ENCODE measurements at regions not wholly inside any gene's neighbourhood (a gene's known extent, or its start where the extent isn't known, plus 50 kb on each side); places are given as distances from the start of the nearest gene placed in this dataset.

DNA sequence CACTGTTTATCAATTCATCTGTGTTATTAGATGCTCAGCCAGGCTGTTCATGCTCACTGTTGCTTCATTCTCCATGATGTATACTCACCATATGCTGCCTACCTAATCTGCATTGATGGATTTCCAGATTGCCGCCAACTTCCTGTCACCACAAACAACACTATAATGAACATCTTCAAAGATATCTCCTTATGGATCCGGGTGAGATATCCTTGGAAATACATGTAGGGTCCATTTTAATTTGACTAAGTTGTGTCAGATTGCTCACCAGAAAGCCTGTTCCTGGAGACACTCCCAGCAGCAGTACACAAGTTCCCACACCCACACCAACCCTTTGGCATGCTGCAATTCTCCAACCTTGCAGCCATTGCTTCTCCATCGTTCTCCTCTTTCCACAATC is 547.5 kb upstream of the TNP1 start:
- H3K27me3 Mint-ChIP-seq: no peaks in the 10 kb centered on the region
- no peak for DNase-seq
- no peak overlapping the region for H3K27ac Mint-ChIP-seq
- ChIA-PET POLR2A (no interaction called here), CTCF (no interaction called here)
- H3K36me3 Mint-ChIP-seq (ENCODE audit: low read depth): no peaks in the 10 kb centered on the region
- H3K9me3 Mint-ChIP-seq: no peaks in the 10 kb centered on the region
- H3K4me3 Mint-ChIP-seq: no peak overlapping the region
- H3K4me1 Mint-ChIP-seq: no peaks in the 10 kb centered on the region

- Mint-ChIP-seq H3K27ac (no peak overlapping the region), H3K4me1 (no peaks in the 10 kb centered on the region)
- POLR2A ChIA-PET: no interaction called here
Measured at GRCh38 chr2:217404236-217404760, 544.4 kb upstream of the TNP1 start.

DNA sequence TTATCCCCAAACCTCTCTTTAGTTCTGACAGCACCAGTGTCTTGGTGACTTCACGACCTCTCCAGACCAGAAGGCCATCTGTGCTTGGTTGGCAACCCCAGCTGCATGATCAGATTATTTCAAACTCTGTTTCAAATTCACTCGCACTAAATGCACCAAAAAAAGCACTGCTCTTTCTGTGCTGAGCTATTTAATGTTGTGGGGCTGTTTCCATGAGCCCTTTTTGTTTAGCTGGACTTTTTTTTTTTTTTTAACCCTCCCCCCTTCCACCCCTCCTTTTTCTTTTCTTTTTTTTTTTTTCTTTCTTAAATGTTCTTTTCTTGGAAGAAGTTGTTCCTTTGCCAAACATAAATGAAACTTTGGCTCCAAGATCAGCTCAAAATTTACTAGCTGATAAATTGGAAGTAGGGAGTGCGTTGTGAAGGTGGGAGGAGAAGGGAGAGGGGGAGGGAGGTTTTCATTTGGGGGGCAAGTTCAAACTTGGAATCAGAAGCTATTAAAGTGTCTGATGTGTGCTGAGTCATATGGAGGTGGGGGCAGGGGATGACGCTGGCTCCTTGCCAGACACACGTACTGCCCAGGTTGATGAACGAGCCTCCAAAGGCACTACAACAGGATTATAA is 543.0 kb upstream of the TNP1 start:
- Mint-ChIP-seq H3K4me1 (peaks cover 7% of the 10 kb centered on the region), H3K36me3 (ENCODE audit: low read depth) (peaks cover 3% of the 10 kb centered on the region), H3K27ac (no peak overlapping the region), H3K27me3 (no peaks in the 10 kb centered on the region), H3K4me3 (no peak overlapping the region), H3K9me3 (no peaks in the 10 kb centered on the region)
- POLR2A ChIA-PET: no interaction called here
- CTCF ChIA-PET: interaction anchor here (0.7 kb wide), 1 partner anchor 85 kb away, joined by 3 read pairs; no protein-coding TSS in a partner anchor
- DNase-seq: no peak

More at GRCh38 chr2:217404236-217404760, 544.4 kb upstream of the TNP1 start:
- Mint-ChIP-seq H3K27me3 (no peaks in the 10 kb centered on the region), H3K4me3 (no peak overlapping the region), H3K36me3 (ENCODE audit: low read depth) (no peaks in the 10 kb centered on the region), H3K9me3 (no peaks in the 10 kb centered on the region)
- DNase-seq: no peak
- CTCF ChIA-PET: no interaction called here

DNA sequence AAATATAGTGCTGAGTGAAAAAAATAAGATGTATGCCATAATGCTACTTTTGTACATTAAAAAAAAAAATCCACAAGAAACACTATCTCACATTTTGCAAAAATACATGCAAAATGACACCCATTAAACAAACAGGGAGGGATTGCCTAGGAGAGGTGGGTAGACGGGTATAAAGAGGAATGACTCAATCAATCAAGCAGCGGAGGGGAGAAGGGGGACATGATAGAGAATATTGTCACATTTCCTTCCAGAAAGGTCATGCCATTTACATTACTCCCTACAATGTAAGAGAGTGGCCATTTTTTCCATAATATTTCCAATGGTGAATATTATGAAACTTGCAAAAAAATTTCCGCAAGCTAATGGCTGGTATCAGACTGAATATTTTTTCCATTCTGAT is 542.3 kb upstream of the TNP1 start:
- no peaks in the 10 kb centered on the region for H3K27me3 Mint-ChIP-seq
- ChIA-PET CTCF (no interaction called here), POLR2A (no interaction called here)
- peaks cover 3% of the 10 kb centered on the region for H3K36me3 Mint-ChIP-seq (ENCODE audit: low read depth)
- peaks cover 7% of the 10 kb centered on the region for H3K4me1 Mint-ChIP-seq
- H3K4me3 Mint-ChIP-seq: no peak overlapping the region
- DNase-seq: no peak
- H3K27ac Mint-ChIP-seq: no peak overlapping the region
- H3K9me3 Mint-ChIP-seq: no peaks in the 10 kb centered on the region

GRCh38 chr2:217399291-217399690 is 539.4 kb upstream of the TNP1 start:
- Mint-ChIP-seq H3K9me3 (no peaks in the 10 kb centered on the region), H3K27ac (no peak overlapping the region)
- CTCF ChIA-PET: no interaction called here

DNA sequence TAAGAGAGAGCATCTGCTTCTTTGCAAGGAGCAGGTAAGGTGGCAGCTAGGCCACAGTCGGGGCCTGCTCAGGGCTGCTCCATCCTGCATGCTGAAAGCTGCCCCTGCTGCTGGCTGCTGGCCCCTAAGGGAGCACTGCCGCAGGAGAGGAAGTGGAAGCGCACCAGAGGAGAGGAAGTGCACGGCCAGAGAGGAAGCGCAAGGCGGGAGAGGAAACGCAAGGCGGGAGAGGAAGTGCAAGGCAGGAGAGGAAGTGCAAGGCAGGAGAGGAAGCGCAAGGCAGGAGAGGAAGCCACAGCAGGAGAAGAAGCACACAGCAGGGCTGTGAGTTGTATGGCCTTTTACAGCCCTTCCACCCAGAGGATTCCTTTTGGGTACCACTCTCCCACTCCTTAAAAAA is 539.0 kb upstream of the TNP1 start:
- POLR2A ChIA-PET: no interaction called here
- no peaks in the 10 kb centered on the region for H3K27me3 Mint-ChIP-seq
- H3K4me3 Mint-ChIP-seq: no peak overlapping the region
- H3K9me3 Mint-ChIP-seq: no peaks in the 10 kb centered on the region
- no peak overlapping the region for H3K27ac Mint-ChIP-seq
- peaks cover 3% of the 10 kb centered on the region for H3K36me3 Mint-ChIP-seq (ENCODE audit: low read depth)
- CTCF ChIA-PET: no interaction called here
- peaks cover 7% of the 10 kb centered on the region for H3K4me1 Mint-ChIP-seq
- no peak for DNase-seq

More at GRCh38 chr2:217399291-217399690, 539.4 kb upstream of the TNP1 start:
- H3K4me3 Mint-ChIP-seq: no peak overlapping the region
- peaks cover 7% of the 10 kb centered on the region for H3K4me1 Mint-ChIP-seq
- POLR2A ChIA-PET: no interaction called here
- H3K27me3 Mint-ChIP-seq: no peaks in the 10 kb centered on the region
- H3K36me3 Mint-ChIP-seq (ENCODE audit: low read depth): peaks cover 3% of the 10 kb centered on the region
- no peak for DNase-seq

DNA sequence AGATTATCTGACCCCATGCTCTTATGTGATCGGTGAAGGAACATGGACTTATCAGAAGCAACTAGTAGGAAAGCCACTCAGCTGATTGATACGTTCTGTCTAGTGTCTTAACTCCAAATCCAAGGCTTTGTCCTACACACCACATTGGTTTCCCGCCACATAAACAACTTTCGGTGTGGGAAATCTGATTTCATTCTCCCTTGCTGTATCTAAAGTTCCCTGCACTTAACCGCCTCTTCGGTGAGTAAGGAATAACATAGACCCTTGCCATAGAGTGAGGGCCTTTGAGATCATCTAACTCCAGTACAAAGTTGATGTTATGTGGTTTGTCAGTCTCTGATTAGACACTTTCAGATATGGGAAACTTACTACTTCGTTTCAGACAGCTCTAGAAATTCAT is 538.2 kb upstream of the TNP1 start:
- H3K27me3 Mint-ChIP-seq: no peaks in the 10 kb centered on the region
- no peak overlapping the region for H3K4me3 Mint-ChIP-seq
- H3K9me3 Mint-ChIP-seq: no peaks in the 10 kb centered on the region
- H3K36me3 Mint-ChIP-seq (ENCODE audit: low read depth): peaks cover 3% of the 10 kb centered on the region
- CTCF ChIA-PET: no interaction called here
- H3K4me1 Mint-ChIP-seq: peaks cover 7% of the 10 kb centered on the region
- no peak overlapping the region for H3K27ac Mint-ChIP-seq
- POLR2A ChIA-PET: no interaction called here
- no peak for DNase-seq

DNA sequence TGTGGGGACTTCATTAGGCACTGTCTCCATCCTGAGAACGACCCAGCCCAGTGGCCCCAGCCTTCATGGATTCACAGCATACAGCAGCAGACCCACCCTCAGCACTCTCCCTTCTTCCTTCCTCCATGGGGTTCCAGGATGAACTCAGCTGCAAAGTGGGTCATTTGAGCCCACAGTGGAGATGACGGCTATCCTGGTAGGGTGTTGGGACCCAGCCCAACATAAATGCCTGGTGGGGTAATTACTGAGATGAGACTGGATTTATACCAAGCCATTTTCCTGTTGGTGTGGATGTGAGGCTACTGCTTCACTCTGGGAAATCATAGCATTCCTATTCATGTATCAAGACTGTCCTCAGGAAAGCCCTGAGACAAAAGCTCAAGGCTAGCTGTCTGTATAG is 536.7 kb upstream of the TNP1 start:
- Mint-ChIP-seq H3K9me3 (no peaks in the 10 kb centered on the region), H3K36me3 (ENCODE audit: low read depth) (peaks cover 3% of the 10 kb centered on the region), H3K4me1 (peaks cover 7% of the 10 kb centered on the region), H3K27ac (no peak overlapping the region), H3K4me3 (no peak overlapping the region), H3K27me3 (no peaks in the 10 kb centered on the region)
- POLR2A ChIA-PET: no interaction called here
- CTCF ChIA-PET: no interaction called here
- DNase-seq: no peak

GRCh38 chr2:217396165-217396564 is 536.3 kb upstream of the TNP1 start:
- Mint-ChIP-seq H3K27ac (no peak overlapping the region), H3K4me1 (peaks cover 7% of the 10 kb centered on the region), H3K27me3 (no peaks in the 10 kb centered on the region), H3K9me3 (no peaks in the 10 kb centered on the region), H3K4me3 (no peak overlapping the region), H3K36me3 (ENCODE audit: low read depth) (peaks cover 3% of the 10 kb centered on the region)
- CTCF ChIA-PET: no interaction called here
- DNase-seq: no peak
- POLR2A ChIA-PET: no interaction called here

GRCh38 chr2:217394510-217395351 is 534.9 kb upstream of the TNP1 start:
- POLR2A ChIA-PET: no interaction called here
- CTCF ChIA-PET: no interaction called here

GRCh38 chr2:217393585-217394032 is 533.7 kb upstream of the TNP1 start:
- no peak overlapping the region for H3K4me3 Mint-ChIP-seq
- no peaks in the 10 kb centered on the region for H3K36me3 Mint-ChIP-seq (ENCODE audit: low read depth)
- POLR2A ChIA-PET: no interaction called here
- H3K4me1 Mint-ChIP-seq: peaks cover 2% of the 10 kb centered on the region
- no peaks in the 10 kb centered on the region for H3K27me3 Mint-ChIP-seq
- peaks cover 3% of the 10 kb centered on the region for H3K9me3 Mint-ChIP-seq
- CTCF ChIA-PET: no interaction called here
- no peak overlapping the region for H3K27ac Mint-ChIP-seq
- DNase-seq: no peak

More at GRCh38 chr2:217394510-217395351, 534.9 kb upstream of the TNP1 start:
- peaks cover 7% of the 10 kb centered on the region for H3K4me1 Mint-ChIP-seq
- DNase-seq: no peak
- peaks cover 3% of the 10 kb centered on the region for H3K36me3 Mint-ChIP-seq (ENCODE audit: low read depth)
- peaks cover 3% of the 10 kb centered on the region for H3K9me3 Mint-ChIP-seq
- H3K27me3 Mint-ChIP-seq: no peaks in the 10 kb centered on the region
- no peak overlapping the region for H3K4me3 Mint-ChIP-seq
- H3K27ac Mint-ChIP-seq: no peak overlapping the region

DNA sequence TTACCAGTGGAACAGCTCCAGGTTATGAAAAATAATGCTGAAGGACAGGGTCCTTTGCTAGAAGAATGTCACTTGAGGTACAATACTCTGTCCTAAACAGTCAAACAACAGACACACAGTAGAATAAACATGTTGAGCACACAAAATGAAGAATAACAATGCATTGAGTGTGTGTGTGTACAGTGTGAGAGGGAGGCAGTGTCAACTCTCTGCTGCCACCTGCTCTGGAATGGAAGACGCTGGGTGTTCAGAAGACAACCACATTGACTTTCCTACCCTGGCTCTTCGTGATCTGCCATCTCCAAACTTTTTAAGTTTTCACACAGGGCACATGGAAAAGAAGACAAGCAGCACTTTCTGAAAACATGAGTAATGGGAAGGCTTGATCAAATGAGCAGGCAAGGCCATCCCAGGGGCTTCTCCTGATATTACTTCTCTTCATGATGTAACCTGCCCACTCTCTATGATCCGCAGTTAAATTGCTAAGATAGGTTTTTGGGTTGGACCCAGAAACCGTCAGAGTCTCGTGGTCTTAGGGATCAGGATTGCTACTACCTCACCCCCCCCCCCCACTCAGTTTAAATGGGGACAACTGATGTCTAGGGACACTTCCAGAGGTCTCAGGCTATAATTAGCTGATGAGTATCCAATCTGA is 533.2 kb upstream of the TNP1 start:
- Mint-ChIP-seq H3K4me1 (no peaks in the 10 kb centered on the region), H3K9me3 (peaks cover 3% of the 10 kb centered on the region), H3K27ac (no peak overlapping the region), H3K27me3 (no peaks in the 10 kb centered on the region), H3K36me3 (ENCODE audit: low read depth) (no peaks in the 10 kb centered on the region), H3K4me3 (no peak overlapping the region)
- CTCF ChIA-PET: no interaction called here
- DNase-seq: no peak
- POLR2A ChIA-PET: no interaction called here

DNA sequence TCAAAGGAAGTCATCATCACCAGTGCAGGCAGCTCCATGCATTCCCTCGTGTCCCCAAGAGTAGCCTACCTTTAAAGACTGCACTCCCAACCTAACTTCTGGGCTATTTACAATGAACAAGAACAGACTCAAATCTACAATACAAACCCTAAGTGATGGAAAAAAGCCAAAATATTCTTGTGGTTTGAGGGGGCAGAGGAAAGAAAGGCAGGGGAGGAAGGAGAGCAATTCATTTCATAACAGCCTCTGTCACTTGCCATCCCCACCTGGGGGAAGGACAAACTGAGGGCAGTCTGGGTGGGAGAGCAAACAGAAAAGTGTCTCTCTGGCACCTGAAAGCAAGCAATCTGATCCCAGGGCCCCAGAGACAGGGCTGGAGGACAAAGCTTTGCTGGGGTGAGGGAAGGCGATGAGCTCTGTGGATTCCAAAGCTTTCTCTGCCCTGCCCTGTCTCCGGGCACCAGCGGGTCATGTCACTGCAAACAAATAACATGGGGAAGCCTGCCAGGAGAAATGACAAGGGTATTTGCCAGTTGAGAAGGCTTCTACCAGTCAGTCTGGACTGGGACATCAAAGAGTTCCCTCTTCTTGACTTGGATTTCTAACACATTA is 528.0 kb upstream of the TNP1 start:
- ChIA-PET POLR2A (no interaction called here), CTCF (no interaction called here)
- Mint-ChIP-seq H3K36me3 (ENCODE audit: low read depth) (no peaks in the 10 kb centered on the region), H3K4me3 (no peak overlapping the region), H3K4me1 (no peaks in the 10 kb centered on the region), H3K27ac (no peak overlapping the region), H3K9me3 (peaks cover 3% of the 10 kb centered on the region), H3K27me3 (no peaks in the 10 kb centered on the region)
- DNase-seq: no peak

Measured in activated CD4-positive, alpha-beta memory T cell treated with anti-CD3 and anti-CD28 coated beads, Interleukin-2, amount 10 ng/mL, durations not matched to agents 7 days and 5 days (primary cell).